Heart left ventricle (tissue), 13 donors: ENCODE measurements at regions not wholly inside any gene's neighbourhood (a gene's known extent, or its start where the extent isn't known, plus 50 kb on each side); places are given as distances from the start of the nearest gene placed in this dataset.

ENCODE experiments used
- POLR2A ChIP-seq, 2 donors: fragments of 450-650 bp; IDR thresholded peaks; one replicate each; pipeline ENCODE4 v1.6.1; 2017; ENCODE audit warnings: antibody characterized with exemption in 2 of 2, mild to moderate bottlenecking in 2 of 2, moderate library complexity in 2 of 2
- TF ChIP-seq, protein P1 (sequence below), 12 donors: fragments of 200-600 bp; sonication (generic) in 4 of 12; IDR thresholded peaks; one replicate each; pipeline versions ENCODE4 v1.5.0 to v1.8.0; 2018 to 2022; ENCODE audit warnings: antibody characterized with exemption in 12 of 12, mild to moderate bottlenecking in 5 of 12
- donor health status: ischemic (EF 13 %, LVEDD 7.1; RV severe dilation, severe dysfunction).
- donor health status: DM: no; HTN: yes; CAD: no.
- donor health status: DM: no; HTN: no; CAD: no.
- donor health status: ischemic (EF 25% LVEDD 6.9; RV normal size, moderate dysfunction).
- donor health status: ischemic (EF 25% LVEDD 5.7; RV mildly dilated, moderate dysfunction).
- donor health status: ischemic (EF 35%, LVEDD 5.7; RV mildly dilated, moderate dysfunction).
- donor health status: nonischemic (EF 11% LVEDD 7.7; RV severe dilation, severe dysfunction).
- donor health status: DM: yes; HTN: yes; CAD: no.
- donor health status: PGD.
- donor health status: ischemic (EF 29% LVEDD 5.4; RV normal size, mild dysfunction).
- donor health status: nonischemic (EF 23%, LVEDD 6.1; RV moderate dilation, normal function).

DNA sequence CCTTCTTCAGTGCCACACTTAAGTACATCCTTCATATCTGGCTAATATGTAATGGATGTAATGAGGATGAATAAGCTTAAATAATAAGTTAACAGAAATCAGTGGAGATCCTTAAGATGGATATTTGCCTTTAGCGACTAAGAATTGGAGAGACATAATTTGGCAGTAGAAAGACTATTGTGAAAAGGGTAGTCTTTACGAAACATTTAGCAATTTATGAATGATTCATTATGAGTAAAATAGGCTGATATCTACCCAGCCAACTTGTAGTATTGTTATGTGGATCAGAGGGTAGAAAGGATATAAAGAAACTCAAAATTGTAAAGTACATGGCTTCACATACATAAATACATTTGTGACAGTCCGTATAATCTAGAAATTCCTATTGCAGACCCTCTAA, 2371.8 kb downstream of the PCDH7 start:
- TF ChIP-seq, protein P1, sequence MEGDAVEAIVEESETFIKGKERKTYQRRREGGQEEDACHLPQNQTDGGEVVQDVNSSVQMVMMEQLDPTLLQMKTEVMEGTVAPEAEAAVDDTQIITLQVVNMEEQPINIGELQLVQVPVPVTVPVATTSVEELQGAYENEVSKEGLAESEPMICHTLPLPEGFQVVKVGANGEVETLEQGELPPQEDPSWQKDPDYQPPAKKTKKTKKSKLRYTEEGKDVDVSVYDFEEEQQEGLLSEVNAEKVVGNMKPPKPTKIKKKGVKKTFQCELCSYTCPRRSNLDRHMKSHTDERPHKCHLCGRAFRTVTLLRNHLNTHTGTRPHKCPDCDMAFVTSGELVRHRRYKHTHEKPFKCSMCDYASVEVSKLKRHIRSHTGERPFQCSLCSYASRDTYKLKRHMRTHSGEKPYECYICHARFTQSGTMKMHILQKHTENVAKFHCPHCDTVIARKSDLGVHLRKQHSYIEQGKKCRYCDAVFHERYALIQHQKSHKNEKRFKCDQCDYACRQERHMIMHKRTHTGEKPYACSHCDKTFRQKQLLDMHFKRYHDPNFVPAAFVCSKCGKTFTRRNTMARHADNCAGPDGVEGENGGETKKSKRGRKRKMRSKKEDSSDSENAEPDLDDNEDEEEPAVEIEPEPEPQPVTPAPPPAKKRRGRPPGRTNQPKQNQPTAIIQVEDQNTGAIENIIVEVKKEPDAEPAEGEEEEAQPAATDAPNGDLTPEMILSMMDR (IDR thresholded peaks at IDR 0.05), result no peak
- no peak for TF ChIP-seq POLR2A (IDR thresholded peaks at IDR 0.05)
